ENCODE measurements at regions not wholly inside any gene's neighbourhood (a gene's known extent, or its start where the extent isn't known, plus 50 kb on each side); places are given as distances from the start of the nearest gene placed in this dataset.

DNA sequence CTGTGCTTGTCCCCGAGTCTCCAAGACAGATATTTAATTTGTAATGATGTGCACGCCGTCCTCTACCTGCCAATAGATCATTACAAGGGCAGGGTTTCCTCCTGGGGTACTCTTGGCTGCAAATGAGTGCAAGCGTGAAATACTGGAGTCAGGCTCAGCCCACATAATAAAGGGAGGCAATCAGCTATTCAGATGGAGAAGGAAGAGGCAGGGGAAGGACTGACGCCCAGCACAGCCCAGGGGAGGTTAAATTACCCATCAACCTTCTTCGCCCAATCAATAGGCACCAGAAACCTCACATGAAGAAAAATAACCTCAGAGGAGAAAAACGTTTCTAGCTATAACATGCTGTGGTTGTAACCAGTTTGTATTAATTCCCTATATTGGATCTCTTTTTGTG lies 544.9 kb upstream of the ADARB2 start:
- no peaks in the 10 kb centered on the region for H3K4me1 Mint-ChIP-seq (ENCODE audit: low read depth)
- no peak overlapping the region for H3K27ac Mint-ChIP-seq
- no peaks in the 10 kb centered on the region for H3K27me3 ChIP-seq (ENCODE audit: control insufficient read depth in 1 of 2, insufficient read depth in 2 of 2, low read length in 2 of 2)
- TF ChIP-seq, protein P1, sequence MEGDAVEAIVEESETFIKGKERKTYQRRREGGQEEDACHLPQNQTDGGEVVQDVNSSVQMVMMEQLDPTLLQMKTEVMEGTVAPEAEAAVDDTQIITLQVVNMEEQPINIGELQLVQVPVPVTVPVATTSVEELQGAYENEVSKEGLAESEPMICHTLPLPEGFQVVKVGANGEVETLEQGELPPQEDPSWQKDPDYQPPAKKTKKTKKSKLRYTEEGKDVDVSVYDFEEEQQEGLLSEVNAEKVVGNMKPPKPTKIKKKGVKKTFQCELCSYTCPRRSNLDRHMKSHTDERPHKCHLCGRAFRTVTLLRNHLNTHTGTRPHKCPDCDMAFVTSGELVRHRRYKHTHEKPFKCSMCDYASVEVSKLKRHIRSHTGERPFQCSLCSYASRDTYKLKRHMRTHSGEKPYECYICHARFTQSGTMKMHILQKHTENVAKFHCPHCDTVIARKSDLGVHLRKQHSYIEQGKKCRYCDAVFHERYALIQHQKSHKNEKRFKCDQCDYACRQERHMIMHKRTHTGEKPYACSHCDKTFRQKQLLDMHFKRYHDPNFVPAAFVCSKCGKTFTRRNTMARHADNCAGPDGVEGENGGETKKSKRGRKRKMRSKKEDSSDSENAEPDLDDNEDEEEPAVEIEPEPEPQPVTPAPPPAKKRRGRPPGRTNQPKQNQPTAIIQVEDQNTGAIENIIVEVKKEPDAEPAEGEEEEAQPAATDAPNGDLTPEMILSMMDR (IDR thresholded peaks at IDR 0.05) = no peak
- ChIA-PET POLR2A (no interaction called here), CTCF (no interaction called here)
- H3K36me3 Mint-ChIP-seq (ENCODE audit: low read depth) = no peaks in the 10 kb centered on the region
- H3K36me3 ChIP-seq (ENCODE audit: insufficient read depth, low read length) = no peaks in the 10 kb centered on the region
- H3K9me3 ChIP-seq (ENCODE audit: control insufficient read depth in 1 of 2, insufficient read depth in 1 of 2, low read length in 2 of 2) = peaks cover 0 to 6% of the 10 kb centered on the region in 2 experiments
- no peak for ATAC-seq (ENCODE audit: poor library complexity)
- intact Hi-C loops (cut with DNase I, micrococcal nuclease) = no loop called here
- no peak overlapping the region for H3K4me3 Mint-ChIP-seq
- no peak overlapping the region for H3K27ac ChIP-seq (ENCODE audit: low read depth in 1 of 2, low read length in 2 of 2)
- H3K9me3 Mint-ChIP-seq = no peaks in the 10 kb centered on the region
- no peaks in the 10 kb centered on the region for H3K27me3 Mint-ChIP-seq
- no peak for DNase-seq
- H3K4me3 ChIP-seq (ENCODE audit: low read length) = no peak overlapping the region
- H3K4me1 ChIP-seq (ENCODE audit: insufficient read depth, low read length) = no peaks in the 10 kb centered on the region

DNA sequence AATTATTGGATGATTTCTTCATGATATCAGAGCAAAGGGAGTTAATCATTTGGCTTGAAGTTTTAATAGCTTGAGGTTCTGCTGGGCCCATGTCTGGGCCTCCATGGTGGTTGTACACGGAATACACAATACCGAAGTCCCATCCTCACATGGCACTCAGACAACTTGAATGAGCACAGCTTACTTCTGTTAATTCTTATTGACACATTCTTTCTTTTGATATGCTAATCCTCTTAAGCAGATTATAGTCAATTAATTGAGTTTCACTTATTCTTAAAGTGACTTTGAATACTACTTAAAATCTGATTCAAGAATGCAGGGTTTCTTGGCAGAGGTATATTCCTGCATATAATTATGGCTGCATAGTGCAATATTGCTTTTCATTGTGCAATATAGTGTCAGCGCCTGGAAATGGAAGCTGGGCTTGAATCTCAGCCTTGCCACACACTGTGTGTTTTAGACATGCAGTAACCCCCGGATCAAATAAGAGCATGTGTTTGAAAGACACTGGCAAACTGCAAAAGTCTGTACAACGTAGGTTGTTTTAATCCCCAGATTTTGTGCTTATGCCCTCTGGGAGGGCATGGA lies 543.5 kb upstream of the ADARB2 start:
- Mint-ChIP-seq H3K4me3 (no peak overlapping the region), H3K36me3 (ENCODE audit: low read depth) (no peaks in the 10 kb centered on the region), H3K4me1 (ENCODE audit: low read depth) (no peaks in the 10 kb centered on the region), H3K9me3 (peaks cover 3% of the 10 kb centered on the region), H3K27ac (no peak overlapping the region), H3K27me3 (no peaks in the 10 kb centered on the region)
- Histone ChIP-seq H3K27ac (ENCODE audit: low read depth in 1 of 2, low read length in 2 of 2) (no peak overlapping the region), H3K36me3 (ENCODE audit: insufficient read depth, low read length) (no peaks in the 10 kb centered on the region), H3K4me1 (ENCODE audit: insufficient read depth, low read length) (no peaks in the 10 kb centered on the region), H3K9me3 (ENCODE audit: control insufficient read depth in 1 of 2, insufficient read depth in 1 of 2, low read length in 2 of 2) (peaks cover 0 to 11% of the 10 kb centered on the region in 2 experiments), H3K4me3 (ENCODE audit: low read length) (no peak overlapping the region), H3K27me3 (ENCODE audit: control insufficient read depth in 1 of 2, insufficient read depth in 2 of 2, low read length in 2 of 2) (no peaks in the 10 kb centered on the region)
- ChIA-PET CTCF (no interaction called here), POLR2A (no interaction called here)
- intact Hi-C loops (cut with DNase I, micrococcal nuclease) = no loop called here
- TF ChIP-seq, protein P1 (IDR thresholded peaks at IDR 0.05) = no peak
- ATAC-seq (ENCODE audit: poor library complexity) = no peak
- no peak for DNase-seq

DNA sequence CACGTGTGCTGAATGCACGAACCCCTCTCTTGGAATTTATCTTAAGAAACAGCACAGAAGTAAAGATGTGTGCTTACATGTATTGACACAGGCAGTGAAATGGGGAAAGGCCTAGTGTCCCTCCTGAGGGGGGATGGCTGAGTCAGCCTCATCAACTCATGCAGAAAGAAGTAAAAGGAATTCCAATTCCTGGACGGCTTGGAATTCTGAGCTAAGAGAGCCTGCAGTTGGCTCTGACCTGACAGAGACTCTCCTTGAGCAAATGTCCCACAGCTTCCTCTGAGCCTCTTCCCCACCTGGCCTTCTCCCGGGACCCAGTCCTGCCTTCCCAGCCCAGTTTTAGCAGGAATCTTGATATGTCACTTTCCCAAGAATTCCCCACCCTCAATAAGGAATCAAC lies 542.4 kb upstream of the ADARB2 start:
- DNase-seq = no peak
- Histone ChIP-seq H3K4me3 (ENCODE audit: low read length) (no peak overlapping the region), H3K27ac (ENCODE audit: low read depth in 1 of 2, low read length in 2 of 2) (no peak overlapping the region), H3K36me3 (ENCODE audit: insufficient read depth, low read length) (no peaks in the 10 kb centered on the region), H3K27me3 (ENCODE audit: control insufficient read depth in 1 of 2, insufficient read depth in 2 of 2, low read length in 2 of 2) (no peaks in the 10 kb centered on the region), H3K4me1 (ENCODE audit: insufficient read depth, low read length) (no peaks in the 10 kb centered on the region), H3K9me3 (ENCODE audit: control insufficient read depth in 1 of 2, insufficient read depth in 1 of 2, low read length in 2 of 2) (peaks cover 0 to 11% of the 10 kb centered on the region in 2 experiments)
- ChIA-PET POLR2A (no interaction called here), CTCF (no interaction called here)
- TF ChIP-seq, protein P1 (IDR thresholded peaks at IDR 0.05) = no peak
- Mint-ChIP-seq H3K27me3 (no peaks in the 10 kb centered on the region), H3K4me3 (no peak overlapping the region), H3K27ac (no peak overlapping the region), H3K36me3 (ENCODE audit: low read depth) (no peaks in the 10 kb centered on the region), H3K4me1 (ENCODE audit: low read depth) (no peaks in the 10 kb centered on the region), H3K9me3 (peaks cover 3% of the 10 kb centered on the region)
- ATAC-seq (ENCODE audit: poor library complexity) = no peak
- intact Hi-C loops (cut with DNase I, micrococcal nuclease) = no loop called here
